ENCODE measurements at regions not wholly inside any gene's neighbourhood (a gene's known extent, or its start where the extent isn't known, plus 50 kb on each side); places are given as distances from the start of the nearest gene placed in this dataset.

GRCh38 chr5:2511126-2511525 is 240.4 kb downstream of the IRX2 start:
- TF ChIP-seq CTCF (IDR thresholded peaks at IDR 0.05; ENCODE audit: insufficient read depth, low read length, poor library complexity, severe bottlenecking) (no peak), EZH2phosphoT487 (conservative IDR thresholded peaks at IDR 0.05; ENCODE audit: low read length) (no peak)
